Fibroblast of lung (primary cell): ENCODE measurements at regions not wholly inside any gene's neighbourhood (a gene's known extent, or its start where the extent isn't known, plus 50 kb on each side); places are given as distances from the start of the nearest gene placed in this dataset.

Source experiments
- EZH2 ChIP-seq: IDR thresholded peaks from 2 replicates; pipeline ENCODE4 v1.5.1; 2012; ENCODE audit warnings: low read length, control low read depth, mild to moderate bottlenecking; ENCODE audit errors: missing control alignments
- TF ChIP-seq, protein P1 (sequence below), 2 donors: IDR thresholded peaks in 1 of 2; conservative IDR thresholded peaks in 1 of 2; 1 replicate in 1 of 2; 2 replicates in 1 of 2; pipeline ENCODE4 v1.5.1; 2011 to 2012; ENCODE audit warnings: low read length in 2 of 2, control low read depth in 1 of 2, inconsistent platforms in 1 of 2, low read depth in 1 of 2, mild to moderate bottlenecking in 1 of 2

DNA sequence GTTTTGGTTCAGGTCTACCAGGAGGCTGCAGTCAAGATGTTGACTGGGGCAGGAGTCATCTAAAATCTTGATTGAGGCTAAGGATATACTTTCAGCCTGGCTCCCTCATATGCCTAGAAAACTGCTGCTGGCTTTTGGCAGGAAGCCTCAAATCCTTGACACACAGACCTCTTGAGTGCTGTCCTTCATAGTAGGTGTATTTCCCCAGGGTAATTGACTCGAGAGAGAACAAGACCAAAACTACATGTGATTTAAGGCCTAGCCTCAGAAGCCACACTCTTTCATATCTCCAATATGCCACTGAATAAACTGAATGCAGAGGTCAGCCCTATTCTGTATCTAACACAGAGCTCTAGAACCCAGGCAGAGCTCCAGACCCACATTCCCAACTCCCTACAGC is 402.3 kb upstream of the ADAMTS16 start:
- TF ChIP-seq EZH2: no peak
- TF ChIP-seq, protein P1, sequence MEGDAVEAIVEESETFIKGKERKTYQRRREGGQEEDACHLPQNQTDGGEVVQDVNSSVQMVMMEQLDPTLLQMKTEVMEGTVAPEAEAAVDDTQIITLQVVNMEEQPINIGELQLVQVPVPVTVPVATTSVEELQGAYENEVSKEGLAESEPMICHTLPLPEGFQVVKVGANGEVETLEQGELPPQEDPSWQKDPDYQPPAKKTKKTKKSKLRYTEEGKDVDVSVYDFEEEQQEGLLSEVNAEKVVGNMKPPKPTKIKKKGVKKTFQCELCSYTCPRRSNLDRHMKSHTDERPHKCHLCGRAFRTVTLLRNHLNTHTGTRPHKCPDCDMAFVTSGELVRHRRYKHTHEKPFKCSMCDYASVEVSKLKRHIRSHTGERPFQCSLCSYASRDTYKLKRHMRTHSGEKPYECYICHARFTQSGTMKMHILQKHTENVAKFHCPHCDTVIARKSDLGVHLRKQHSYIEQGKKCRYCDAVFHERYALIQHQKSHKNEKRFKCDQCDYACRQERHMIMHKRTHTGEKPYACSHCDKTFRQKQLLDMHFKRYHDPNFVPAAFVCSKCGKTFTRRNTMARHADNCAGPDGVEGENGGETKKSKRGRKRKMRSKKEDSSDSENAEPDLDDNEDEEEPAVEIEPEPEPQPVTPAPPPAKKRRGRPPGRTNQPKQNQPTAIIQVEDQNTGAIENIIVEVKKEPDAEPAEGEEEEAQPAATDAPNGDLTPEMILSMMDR (conservative IDR thresholded peaks at IDR 0.05 in 1 of 2, IDR thresholded peaks at IDR 0.05 in 1 of 2; ENCODE audit: low read depth in 1 of 2, low read length in 2 of 2): no peak
